CD4-positive, alpha-beta memory T cell (primary cell): ENCODE measurements at regions not wholly inside any gene's neighbourhood (a gene's known extent, or its start where the extent isn't known, plus 50 kb on each side); places are given as distances from the start of the nearest gene placed in this dataset.
A peak's percentile ranks its signal among the peaks of the same experiment; 100 is the strongest.
"Not testable (repeated sequence)": the region's sequence is repeated elsewhere in the genome, so short reads cannot be mapped to it uniquely, and the experiment has no call there.

Experiments
- CTCF ChIA-PET: fragments of 350-600 bp; sonication (Branson Sonifier 250); formaldehyde crosslinking; loops from one replicate; lab custom pipeline; 2021; ENCODE audit warnings: inconsistent platforms; ENCODE audit not compliant: partially characterized antibody; lab: Charles Lee
- POLR2A ChIA-PET: fragments of 350-600 bp; sonication (Branson Sonifier 250); formaldehyde crosslinking; loops from one replicate; lab custom pipeline; 2021; ENCODE audit not compliant: partially characterized antibody; lab: Charles Lee
- DNase-seq, 5 donors: peaks; one replicate each; pipeline versions ENCODE4 v3.0.0 to v3.0.0-alpha.2; 2020 to 2022; ENCODE audit warnings: mixed read lengths in 1 of 5
- H3K27ac ChIP-seq: one replicate; pipeline ENCODE4 v1.7.0; 2013; ENCODE audit warnings: low read depth, low read length
- H3K27me3 ChIP-seq: 2 replicates; pipeline ENCODE4 v1.7.0; 2013; ENCODE audit warnings: mild to moderate bottlenecking, low read length, moderate library complexity; ENCODE audit not compliant: insufficient read depth
- H3K36me3 ChIP-seq: 2 replicates; pipeline ENCODE4 v1.7.0; 2013; ENCODE audit warnings: mild to moderate bottlenecking, low read length, moderate library complexity; ENCODE audit not compliant: insufficient read depth
- H3K4me1 ChIP-seq: 2 replicates; pipeline ENCODE4 v1.7.0; 2013; ENCODE audit warnings: mild to moderate bottlenecking, low read length, moderate library complexity; ENCODE audit not compliant: insufficient read depth
- H3K4me3 ChIP-seq, 2 donors: one replicate each; pipeline ENCODE4 v1.7.0; 2013; ENCODE audit warnings: low read length in 2 of 2, mild to moderate bottlenecking in 1 of 2
- H3K9me3 ChIP-seq, 2 donors: one replicate each; pipeline ENCODE4 v1.7.0; 2013; ENCODE audit warnings: low read length in 2 of 2, control low read depth in 1 of 2; ENCODE audit not compliant: control insufficient read depth in 1 of 2
- H3K27ac Mint-ChIP-seq, 7 donors: one replicate each; pipeline ENCODE4 v1.8.0; 2020 to 2021; ENCODE audit warnings: mixed read lengths in 7 of 7, mild to moderate bottlenecking in 6 of 7, inconsistent platforms in 3 of 7, moderate library complexity in 3 of 7
- H3K27me3 Mint-ChIP-seq, 2 donors: one replicate each; pipeline ENCODE4 v1.8.0; 2020 to 2021; ENCODE audit warnings: mixed read lengths in 2 of 2
- H3K36me3 Mint-ChIP-seq, 2 donors: one replicate each; pipeline ENCODE4 v1.8.0; 2020 to 2021; ENCODE audit warnings: mixed read lengths in 2 of 2, inconsistent platforms in 1 of 2, mild to moderate bottlenecking in 1 of 2
- H3K4me1 Mint-ChIP-seq, 4 donors: one replicate each; pipeline ENCODE4 v1.8.0; 2020 to 2021; ENCODE audit warnings: mixed read lengths in 4 of 4, mild to moderate bottlenecking in 1 of 4
- H3K4me3 Mint-ChIP-seq, 8 donors: one replicate each; pipeline ENCODE4 v1.8.0; 2020 to 2021; ENCODE audit warnings: mixed read lengths in 8 of 8, mild to moderate bottlenecking in 7 of 8, moderate library complexity in 6 of 8, inconsistent platforms in 3 of 8
- H3K9me3 Mint-ChIP-seq, 8 donors: one replicate each; pipeline ENCODE4 v1.8.0; 2020 to 2021; ENCODE audit warnings: mixed read lengths in 8 of 8, mild to moderate bottlenecking in 5 of 8, inconsistent platforms in 3 of 8, moderate library complexity in 1 of 8
- intact Hi-C: fragments of 100-400 bp; cut with micrococcal nuclease; formaldehyde crosslinking; loops from one replicate; pipeline ENCODE4 v1.15.1; 2023

DNA sequence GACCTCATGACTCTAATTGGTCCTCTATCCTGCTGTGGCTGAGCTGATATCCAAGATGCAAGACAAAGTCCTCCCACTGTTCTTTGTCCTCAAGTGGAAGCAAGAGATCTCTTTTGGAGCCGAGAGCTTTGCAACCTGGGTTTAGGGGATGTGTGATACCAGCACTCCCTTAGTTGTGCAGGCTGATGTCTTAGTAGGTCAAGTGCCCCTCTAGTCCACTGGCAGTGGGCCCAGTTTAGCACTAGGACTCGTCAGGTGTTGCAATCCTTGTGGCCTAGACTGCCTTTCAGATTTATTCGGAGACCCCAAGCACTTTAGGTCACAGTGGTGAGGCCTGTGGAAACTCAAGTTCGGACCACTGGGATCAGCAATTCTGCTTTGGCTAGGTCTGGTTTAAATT, 64.0 kb downstream of the GPRASP3 start:
- Mint-ChIP-seq H3K27ac (no peak overlapping the region), H3K9me3 (peaks cover 0 to 5% (median 0%) of the 10 kb centered on the region in 8 donors), H3K36me3 (peaks cover 11 to 22% of the 10 kb centered on the region in 2 donors), H3K27me3 (no peaks in the 10 kb centered on the region), H3K4me3 (no peak overlapping the region), H3K4me1 (peaks cover 0 to 2% (median under 1%) of the 10 kb centered on the region in 4 donors)
- ChIA-PET CTCF (no interaction called here), POLR2A (no interaction called here)
- Histone ChIP-seq H3K4me1 (no peaks in the 10 kb centered on the region), H3K27ac (no peak overlapping the region), H3K36me3 (no peaks in the 10 kb centered on the region), H3K9me3 (no peaks in the 10 kb centered on the region), H3K4me3 (no peak overlapping the region), H3K27me3 (no peaks in the 10 kb centered on the region)
- no peak for DNase-seq
- intact Hi-C loops: no loop called here

DNA sequence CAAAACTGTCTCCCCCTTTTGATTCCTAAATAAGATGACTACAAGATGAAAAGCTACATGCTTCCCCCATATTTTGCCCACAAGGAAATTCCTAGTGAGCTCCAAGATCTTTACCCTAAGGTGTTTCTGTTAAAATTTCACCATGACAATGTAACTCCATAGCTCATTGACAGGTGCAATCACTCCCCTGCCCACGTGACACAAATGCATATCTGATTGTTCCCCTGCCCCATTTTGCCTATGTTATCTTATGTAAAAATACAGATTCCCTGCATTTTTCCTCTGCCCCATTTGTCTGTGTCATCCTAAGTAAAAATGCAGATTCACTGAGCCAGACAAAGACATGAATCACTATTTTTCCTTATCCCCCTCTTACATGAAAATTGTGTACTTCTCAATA, 66.7 kb downstream of the GPRASP3 start:
- POLR2A ChIA-PET: no interaction called here
- intact Hi-C loops: no loop called here

DNA sequence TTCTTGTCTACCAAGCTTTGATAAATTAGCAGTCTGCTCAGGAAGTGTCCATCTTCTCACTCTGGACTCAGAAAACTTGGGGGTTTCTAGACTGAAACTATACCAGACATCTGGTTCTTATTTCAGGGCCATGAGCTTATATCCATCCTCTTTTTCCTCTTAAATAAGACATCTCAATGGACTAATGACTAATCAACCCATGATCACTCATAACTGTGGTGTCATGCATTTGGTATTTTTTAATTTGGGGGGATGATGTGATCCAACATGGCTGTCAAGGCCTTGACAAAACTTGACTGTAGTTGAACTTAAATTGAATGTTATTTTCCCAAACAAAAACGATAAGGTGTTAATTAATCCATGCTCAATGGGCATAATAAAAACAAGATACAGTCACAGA, 87.8 kb downstream of the GPRASP3 start:
- no peak overlapping the region for H3K27ac Mint-ChIP-seq
- Histone ChIP-seq H3K4me1 (no peaks in the 10 kb centered on the region), H3K9me3 (no peaks in the 10 kb centered on the region), H3K27me3 (no peaks in the 10 kb centered on the region), H3K4me3 (no peak overlapping the region), H3K36me3 (no peaks in the 10 kb centered on the region), H3K27ac (no peak overlapping the region)
- CTCF ChIA-PET: interaction anchor here (0.6 kb wide), 1 partner anchor 56 kb away, joined by 3 read pairs; no protein-coding TSS in a partner anchor
- H3K4me3 Mint-ChIP-seq: no peak overlapping the region
- POLR2A ChIA-PET: no interaction called here
- no peak for DNase-seq
- H3K4me1 Mint-ChIP-seq: no peaks in the 10 kb centered on the region
- intact Hi-C loops: no loop called here
- H3K9me3 Mint-ChIP-seq: peaks cover 0 to 4% (median 0%) of the 10 kb centered on the region in 8 donors
- peaks cover 0 to 2% of the 10 kb centered on the region in 2 donors for H3K36me3 Mint-ChIP-seq
- no peaks in the 10 kb centered on the region for H3K27me3 Mint-ChIP-seq

More for the DNA sequence above, 66.7 kb downstream of the GPRASP3 start:
- Mint-ChIP-seq H3K36me3 (peaks cover 17 to 22% of the 10 kb centered on the region in 2 donors), H3K4me3 (no peak overlapping the region), H3K9me3 (peaks cover 0 to 13% (median 6%) of the 10 kb centered on the region in 8 donors), H3K27ac (no peak overlapping the region), H3K27me3 (no peaks in the 10 kb centered on the region), H3K4me1 (peaks cover 0 to 1% (median 0%) of the 10 kb centered on the region in 4 donors)
- CTCF ChIA-PET: no interaction called here
- H3K9me3 ChIP-seq: no peaks in the 10 kb centered on the region
- H3K4me1 ChIP-seq: no peaks in the 10 kb centered on the region
- no peak for DNase-seq
- no peaks in the 10 kb centered on the region for H3K27me3 ChIP-seq
- no peak overlapping the region for H3K27ac ChIP-seq
- no peak overlapping the region for H3K4me3 ChIP-seq
- no peaks in the 10 kb centered on the region for H3K36me3 ChIP-seq

DNA sequence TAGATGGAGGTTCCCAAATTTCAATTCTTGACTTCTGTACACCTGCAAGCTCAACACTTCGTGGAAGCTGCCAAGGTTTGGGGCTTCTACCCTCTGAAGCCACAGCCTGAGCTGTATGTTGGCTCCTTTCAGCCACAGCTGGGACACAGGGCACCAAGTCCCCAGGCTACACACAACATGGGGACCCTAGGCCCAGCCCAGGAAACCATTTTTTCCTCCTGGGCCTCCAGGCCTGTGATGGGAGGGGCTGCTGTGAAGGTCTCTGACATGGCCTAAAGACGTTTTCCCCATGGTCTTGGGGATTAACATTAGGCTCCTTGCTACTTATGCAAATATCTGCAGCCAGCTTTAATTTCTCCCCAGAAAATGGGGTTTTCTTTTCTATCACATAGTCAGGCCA, 97.7 kb downstream of the GPRASP3 start:
- H3K4me1 Mint-ChIP-seq, intact Hi-C loops, H3K36me3 ChIP-seq, CTCF ChIA-PET, H3K4me3 ChIP-seq, H3K27me3 ChIP-seq, H3K4me3 Mint-ChIP-seq, H3K9me3 ChIP-seq, DNase-seq, H3K27ac Mint-ChIP-seq, H3K27me3 Mint-ChIP-seq, H3K27ac ChIP-seq, POLR2A ChIA-PET, H3K4me1 ChIP-seq: not testable (repeated sequence)
- Mint-ChIP-seq H3K36me3 (peaks cover 21 to 39% of the 10 kb centered on the region in 2 donors), H3K9me3 (peaks cover 0 to 11% (median 7%) of the 10 kb centered on the region in 8 donors)

DNA sequence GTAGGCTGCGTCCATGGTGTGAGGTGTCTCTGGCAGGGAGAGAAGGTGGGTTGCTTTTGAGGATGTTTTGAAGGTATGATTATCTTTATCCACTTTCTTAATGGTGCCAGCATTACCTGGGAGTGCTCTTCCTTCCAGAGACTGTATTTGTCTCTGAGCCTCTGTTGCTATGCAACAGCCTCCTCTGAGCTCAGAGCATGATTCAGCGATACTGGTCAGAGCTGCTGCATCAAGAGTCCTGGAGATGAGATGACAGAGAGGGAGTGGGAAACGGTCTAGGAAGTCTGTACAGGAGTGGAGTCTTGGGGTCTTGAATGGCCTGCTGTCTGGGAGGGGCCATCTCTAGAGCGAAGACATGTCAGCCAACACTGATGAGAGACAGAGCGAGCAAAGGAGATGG, 104.4 kb upstream of the RAB40AL start:
- H3K27ac Mint-ChIP-seq: no peak overlapping the region
- H3K4me1 ChIP-seq: no peaks in the 10 kb centered on the region
- POLR2A ChIA-PET: no interaction called here

DNA sequence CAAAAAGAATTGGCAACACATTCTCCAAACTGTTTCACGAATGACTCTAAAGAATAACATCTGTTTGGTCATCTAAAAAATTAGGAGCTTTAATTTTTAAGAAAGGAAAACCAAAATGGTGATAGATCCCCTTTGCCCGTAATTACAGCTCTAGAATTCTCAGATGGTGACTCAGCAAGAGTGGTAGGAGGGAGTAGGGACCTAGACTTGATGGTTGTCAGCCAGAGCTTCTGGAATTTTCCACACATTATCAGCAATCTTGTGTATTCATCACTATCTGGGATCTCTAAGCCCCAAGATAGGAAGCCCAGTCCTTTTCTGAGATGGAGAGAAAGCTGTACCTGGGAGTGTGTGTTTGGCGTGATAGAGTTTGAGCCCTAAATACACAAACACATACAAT, 103.9 kb upstream of the RAB40AL start:
- POLR2A ChIA-PET: no interaction called here

More for the DNA sequence above, 104.4 kb upstream of the RAB40AL start:
- no peaks in the 10 kb centered on the region for H3K9me3 ChIP-seq
- H3K9me3 Mint-ChIP-seq: no peaks in the 10 kb centered on the region
- no peak overlapping the region for H3K4me3 ChIP-seq
- DNase-seq: no peak
- H3K36me3 ChIP-seq: no peaks in the 10 kb centered on the region
- no peak overlapping the region for H3K4me3 Mint-ChIP-seq
- intact Hi-C loops: no loop called here
- no peaks in the 10 kb centered on the region for H3K27me3 ChIP-seq
- H3K27me3 Mint-ChIP-seq: no peaks in the 10 kb centered on the region
- H3K36me3 Mint-ChIP-seq: peaks cover 10 to 19% of the 10 kb centered on the region in 2 donors
- H3K4me1 Mint-ChIP-seq: no peaks in the 10 kb centered on the region
- no peak overlapping the region for H3K27ac ChIP-seq
- CTCF ChIA-PET: no interaction called here

DNA sequence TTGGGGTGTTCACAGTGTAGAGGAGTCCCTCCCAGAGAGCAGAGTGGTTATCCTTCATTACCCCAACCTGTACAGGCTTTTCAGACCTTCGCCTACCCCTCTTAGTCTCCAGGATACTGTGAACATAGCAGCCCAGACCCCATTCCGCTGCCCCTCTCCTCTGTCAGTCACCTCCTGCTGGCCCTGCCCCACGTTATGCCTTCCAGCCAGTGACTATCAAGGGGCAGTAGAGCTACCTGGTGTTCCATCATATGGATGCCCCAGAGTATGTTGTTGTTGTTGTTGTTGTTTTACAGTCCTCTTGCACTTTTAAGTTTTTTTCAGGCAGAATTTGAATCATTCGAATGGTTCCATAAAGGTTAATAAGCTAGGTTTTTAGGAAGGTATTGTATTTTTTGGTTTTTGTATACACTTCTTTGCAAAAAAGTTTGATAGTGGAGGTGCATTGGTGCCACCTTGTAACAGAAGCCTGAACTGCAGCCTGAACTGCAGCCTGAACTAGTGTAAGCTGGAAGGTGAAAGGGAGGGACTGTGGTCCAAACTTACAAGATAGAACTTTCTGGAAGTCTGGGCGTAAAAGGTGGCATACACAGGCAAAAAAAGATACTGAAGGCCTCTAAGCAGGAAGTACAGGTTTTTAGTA, 101.4 kb upstream of the RAB40AL start:
- Mint-ChIP-seq H3K4me1 (no peaks in the 10 kb centered on the region), H3K36me3 (peaks cover 5 to 9% of the 10 kb centered on the region in 2 donors), H3K27me3 (no peaks in the 10 kb centered on the region), H3K4me3 (no peak overlapping the region), H3K9me3 (no peaks in the 10 kb centered on the region), H3K27ac (no peak overlapping the region)
- CTCF ChIA-PET: interaction anchor here (0.7 to 1.0 kb wide), 2 partner anchors 36 to 496 kb away, joined by 5 to 6 read pairs; no protein-coding TSS in a partner anchor
- intact Hi-C loops: no loop called here
- H3K4me3 ChIP-seq: no peak overlapping the region
- peak in 2 of 5 donors; percentile 8 to 15 for DNase-seq
- H3K27me3 ChIP-seq: no peaks in the 10 kb centered on the region
- no peaks in the 10 kb centered on the region for H3K36me3 ChIP-seq
- no peak overlapping the region for H3K27ac ChIP-seq
- H3K9me3 ChIP-seq: no peaks in the 10 kb centered on the region
- no peaks in the 10 kb centered on the region for H3K4me1 ChIP-seq
- POLR2A ChIA-PET: no interaction called here

More for the DNA sequence above, 103.9 kb upstream of the RAB40AL start:
- Histone ChIP-seq H3K27ac (no peak overlapping the region), H3K4me1 (no peaks in the 10 kb centered on the region), H3K4me3 (no peak overlapping the region), H3K27me3 (no peaks in the 10 kb centered on the region), H3K9me3 (no peaks in the 10 kb centered on the region), H3K36me3 (no peaks in the 10 kb centered on the region)
- no peak overlapping the region for H3K4me3 Mint-ChIP-seq
- H3K27me3 Mint-ChIP-seq: no peaks in the 10 kb centered on the region
- H3K36me3 Mint-ChIP-seq: peaks cover 10 to 15% of the 10 kb centered on the region in 2 donors
- CTCF ChIA-PET: no interaction called here
- DNase-seq: no peak
- intact Hi-C loops: no loop called here
- H3K27ac Mint-ChIP-seq: no peak overlapping the region
- no peaks in the 10 kb centered on the region for H3K9me3 Mint-ChIP-seq
- H3K4me1 Mint-ChIP-seq: no peaks in the 10 kb centered on the region
